HG03095 (cell line): ENCODE measurements at regions not wholly inside any gene's neighbourhood (a gene's known extent, or its start where the extent isn't known, plus 50 kb on each side); places are given as distances from the start of the nearest gene placed in this dataset.

Experiments used
- ATAC-seq: cut with Tn5 transposase; IDR thresholded peaks from one replicate; pipeline ENCODE4 v1.9.1; 2021; ENCODE audit warnings: moderate library complexity; ENCODE audit not compliant: unreplicated experiment

DNA sequence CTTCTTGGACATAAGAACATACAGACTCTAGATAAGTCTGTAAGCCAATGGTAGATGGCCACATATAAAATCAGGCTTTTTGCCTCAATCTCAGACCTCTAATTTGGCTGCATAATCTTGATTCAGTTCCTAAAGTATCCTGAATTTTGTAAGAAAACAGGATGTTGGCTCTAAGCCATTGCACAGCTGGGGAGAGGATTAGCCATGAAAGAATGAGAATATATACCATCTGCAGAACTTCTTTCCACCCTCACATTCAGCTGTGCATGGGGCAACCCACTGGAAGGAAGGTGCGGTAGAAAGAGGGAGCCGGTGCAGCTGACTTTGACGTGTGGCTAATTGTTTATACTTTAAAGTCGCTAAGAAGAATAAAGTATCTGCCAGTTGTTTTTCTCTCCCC is 1061.6 kb upstream of the FAM98A start:
- ATAC-seq: no peak

DNA sequence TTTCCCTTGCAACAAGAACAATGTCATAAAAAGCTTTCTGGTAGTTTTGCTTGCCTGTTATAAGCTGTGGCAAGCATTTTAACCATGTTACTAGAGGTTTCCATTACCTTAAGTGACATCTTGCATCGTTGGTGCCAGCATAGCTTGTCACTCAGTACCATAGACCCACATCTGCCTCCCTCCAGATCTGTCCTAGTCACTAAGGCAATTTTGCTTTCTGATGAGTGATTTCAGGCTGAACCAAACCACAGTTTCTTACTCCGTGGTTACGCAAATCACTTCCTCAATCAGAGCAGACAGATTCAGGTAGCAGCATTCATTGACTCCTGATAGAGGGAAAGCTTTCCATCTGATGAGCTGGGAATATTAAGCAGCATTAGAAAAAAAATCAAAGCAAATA is 1057.5 kb upstream of the FAM98A start:
- ATAC-seq: no peak

GRCh38 chr2:34652636-34653035 is 1053.5 kb upstream of the FAM98A start:
- ATAC-seq: no peak

DNA sequence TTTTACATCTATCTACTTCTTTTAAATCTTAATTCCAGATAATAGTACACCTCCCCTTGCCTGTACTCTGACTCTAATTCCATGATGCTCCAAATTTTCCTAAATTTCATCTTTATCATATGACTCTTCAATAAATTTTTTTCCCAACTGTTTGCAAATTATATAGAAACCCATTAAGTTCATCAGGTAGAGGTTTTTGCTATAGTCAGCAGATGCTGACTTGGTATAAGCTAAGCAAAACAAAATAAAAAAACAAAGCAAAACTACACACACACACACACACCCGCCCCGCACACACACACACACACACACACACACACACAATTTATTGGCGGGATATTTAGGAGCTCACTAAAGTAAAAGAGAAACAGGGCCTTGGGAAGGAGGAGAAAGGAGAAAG is 1047.8 kb upstream of the FAM98A start:
- no peak for ATAC-seq

GRCh38 chr2:34632327-34632726 is 1033.2 kb upstream of the FAM98A start:
- no peak for ATAC-seq

DNA sequence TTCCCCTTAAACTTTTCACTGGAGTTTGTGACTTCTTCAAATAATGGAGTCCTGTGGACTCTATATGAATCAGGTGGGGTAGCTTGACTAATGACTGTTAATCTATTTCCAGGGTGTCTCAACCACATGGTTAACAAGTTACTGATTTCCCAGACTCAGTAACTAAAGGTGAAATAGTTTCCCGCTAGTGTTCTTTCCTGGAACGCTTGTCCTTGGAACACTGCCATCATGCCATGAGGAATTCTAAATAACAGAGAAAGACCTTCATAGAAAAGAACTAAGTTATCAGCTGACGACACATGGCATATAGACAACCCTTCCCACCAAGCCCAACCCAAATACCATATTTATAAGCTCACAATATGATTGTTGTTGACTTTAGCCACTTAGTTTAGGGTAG is 1027.9 kb upstream of the FAM98A start:
- no peak for ATAC-seq

DNA sequence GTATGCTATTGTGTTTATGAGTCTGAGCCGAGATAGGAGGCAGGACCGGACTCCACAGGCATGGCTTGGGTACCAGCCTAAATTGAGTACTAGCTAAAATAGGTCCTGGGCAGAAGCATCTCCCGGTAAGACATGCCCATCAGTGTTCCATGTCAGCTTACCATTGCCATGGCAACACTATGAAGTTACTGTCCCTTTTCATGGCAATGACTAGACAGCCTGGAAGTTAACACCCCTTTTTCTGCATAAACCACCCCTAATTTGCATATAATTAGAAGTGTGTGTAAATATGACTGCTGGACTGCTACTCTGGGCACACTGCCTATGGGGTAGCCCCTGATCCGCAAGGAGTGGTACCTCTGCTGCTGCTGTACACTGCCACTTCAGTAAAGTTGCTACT is 1005.1 kb upstream of the FAM98A start:
- no peak for ATAC-seq

DNA sequence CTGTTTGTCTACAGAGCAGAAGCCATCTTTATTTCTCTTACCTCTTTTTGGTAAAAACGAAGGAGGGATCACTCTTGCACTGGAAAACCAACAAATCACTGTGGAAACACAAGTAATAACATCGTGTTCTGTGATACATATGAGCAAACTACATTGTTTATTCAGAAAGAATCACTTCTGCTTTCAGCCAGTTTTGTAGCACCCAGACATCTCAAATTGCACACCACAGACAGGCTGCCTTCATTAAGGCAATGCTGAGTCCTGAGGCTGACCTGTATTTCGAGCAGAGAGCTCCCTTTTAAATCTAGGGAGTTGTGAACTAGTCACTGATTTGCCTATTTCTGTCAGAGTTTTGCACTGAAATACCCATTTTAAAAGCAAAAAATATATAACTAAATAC is 1003.2 kb upstream of the FAM98A start:
- no peak for ATAC-seq

- no peak for ATAC-seq
These were observed 1002.5 kb upstream of the FAM98A start for GRCh38 chr2:34601561-34601960.

DNA sequence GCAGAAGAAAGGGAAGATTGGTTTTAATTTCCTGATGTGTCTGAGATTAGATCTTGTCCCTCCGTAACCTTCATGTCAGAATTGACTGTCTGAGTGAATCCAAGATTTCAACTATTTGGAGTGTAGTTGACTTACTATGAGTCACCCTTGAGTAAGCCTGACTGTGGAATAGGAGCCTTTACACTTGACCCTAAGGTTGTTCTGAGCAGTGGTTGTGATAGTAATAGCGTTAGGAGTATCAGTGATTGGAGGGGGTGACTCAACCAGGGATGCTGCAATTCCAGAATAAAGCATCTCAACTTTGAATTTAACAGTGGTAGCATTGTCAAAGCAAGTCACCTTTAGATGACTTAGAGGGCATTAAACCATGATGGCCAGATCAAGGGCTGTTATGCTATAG is 979.5 kb upstream of the FAM98A start:
- ATAC-seq: no peak

DNA sequence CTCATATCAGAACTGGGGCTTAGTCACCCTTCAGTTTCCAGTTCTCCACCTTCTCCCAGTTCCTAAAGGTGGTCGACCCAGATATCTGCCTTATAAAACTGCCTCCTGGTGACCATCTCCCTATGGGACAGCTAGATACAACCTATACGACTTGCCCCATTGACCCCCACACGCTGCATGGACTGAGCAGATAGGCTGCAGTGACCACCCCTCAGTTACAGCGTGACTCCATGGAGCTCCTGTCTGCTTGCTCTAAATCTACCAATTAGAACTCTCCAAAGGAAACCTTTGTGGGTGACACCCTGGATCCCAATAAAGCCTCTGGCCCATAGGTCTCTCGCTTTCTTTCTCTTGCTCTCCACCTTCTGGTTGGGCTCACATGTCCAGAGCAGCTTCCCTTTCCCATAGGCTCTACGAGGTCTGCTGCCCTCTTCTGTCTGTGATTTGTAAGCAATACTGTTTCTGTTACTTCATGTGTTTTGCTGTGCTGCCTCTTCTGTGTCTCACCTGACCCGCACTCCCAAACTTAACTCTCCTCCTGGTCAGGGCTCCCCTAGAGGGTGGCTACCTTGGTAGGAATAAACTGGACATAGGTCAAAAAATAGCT is 971.3 kb upstream of the FAM98A start:
- ATAC-seq: no peak

- no peak for ATAC-seq
These were observed 968.0 kb upstream of the FAM98A start for GRCh38 chr2:34567128-34567527.

GRCh38 chr2:34552337-34552736 is 953.2 kb upstream of the FAM98A start:
- no peak for ATAC-seq

DNA sequence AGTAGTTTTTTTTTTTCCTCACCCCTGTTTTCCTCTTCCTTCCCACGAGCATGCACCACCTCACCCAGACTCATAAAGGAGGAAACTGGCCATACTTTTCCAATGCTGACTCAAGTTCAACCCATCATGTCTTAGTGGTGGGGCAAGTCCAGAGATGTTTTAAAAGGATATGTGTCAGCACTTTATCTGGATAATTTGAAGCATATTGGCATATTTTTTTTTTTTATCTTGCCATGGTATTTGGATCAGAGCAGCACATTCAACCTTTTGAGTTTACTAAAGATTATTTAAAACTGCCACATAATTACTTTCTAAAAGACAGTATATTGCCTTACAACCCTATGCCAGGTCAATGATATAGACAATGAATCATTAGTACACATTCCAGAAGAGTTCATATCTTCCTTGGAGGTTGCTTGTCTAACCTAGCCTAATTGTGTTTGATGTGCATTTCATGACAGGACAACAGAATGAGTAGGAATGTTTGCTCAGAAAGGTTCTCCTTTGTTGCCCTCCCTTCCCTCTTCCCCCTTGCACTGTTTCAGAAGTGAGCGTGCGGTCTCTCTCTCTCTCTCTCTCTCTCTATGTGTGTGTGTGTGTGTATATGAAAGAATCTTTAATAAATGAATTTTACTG is 950.7 kb upstream of the FAM98A start:
- no peak for ATAC-seq

DNA sequence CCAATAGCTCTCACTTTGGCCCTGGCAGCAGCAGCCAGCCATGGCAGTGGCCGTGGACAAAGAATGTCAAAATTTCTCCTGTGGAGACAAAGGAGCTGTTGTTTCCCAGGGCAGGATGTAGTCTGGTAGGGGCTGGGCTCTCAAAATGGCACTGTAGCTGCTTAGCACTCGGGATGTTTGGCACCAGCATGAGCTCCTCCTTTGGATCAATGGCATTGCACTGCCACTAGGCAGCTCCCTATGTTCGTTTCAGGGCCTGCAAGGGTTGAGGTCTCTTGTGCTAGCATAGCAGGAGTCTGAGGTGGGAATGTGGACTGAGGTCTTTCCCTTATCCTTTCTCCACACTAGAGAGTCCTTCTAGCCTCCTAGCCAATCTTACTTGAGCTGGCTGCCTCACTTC is 948.8 kb upstream of the FAM98A start:
- ATAC-seq: no peak

DNA sequence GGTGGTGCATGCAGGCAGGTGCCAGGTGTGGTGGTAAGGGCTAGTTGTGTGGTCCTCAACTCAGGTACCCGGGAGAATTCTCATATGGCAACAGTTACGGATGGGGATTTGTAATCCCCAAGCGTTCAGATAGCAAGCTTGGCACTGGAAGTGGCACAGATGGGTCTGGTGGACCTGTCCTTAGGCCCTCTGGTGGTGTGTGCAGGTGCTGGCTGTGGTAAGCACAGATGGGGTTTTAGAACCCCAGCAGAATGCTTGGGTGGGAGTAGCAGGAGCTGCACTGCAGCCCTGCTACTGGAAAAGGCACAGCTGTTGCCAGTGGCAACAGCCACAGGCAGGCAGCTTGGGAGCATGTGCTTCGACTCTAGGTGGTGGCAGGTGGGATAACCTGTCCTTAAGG is 948.2 kb upstream of the FAM98A start:
- no peak for ATAC-seq

GRCh38 chr2:34545486-34546136 is 946.5 kb upstream of the FAM98A start:
- ATAC-seq: no peak

DNA sequence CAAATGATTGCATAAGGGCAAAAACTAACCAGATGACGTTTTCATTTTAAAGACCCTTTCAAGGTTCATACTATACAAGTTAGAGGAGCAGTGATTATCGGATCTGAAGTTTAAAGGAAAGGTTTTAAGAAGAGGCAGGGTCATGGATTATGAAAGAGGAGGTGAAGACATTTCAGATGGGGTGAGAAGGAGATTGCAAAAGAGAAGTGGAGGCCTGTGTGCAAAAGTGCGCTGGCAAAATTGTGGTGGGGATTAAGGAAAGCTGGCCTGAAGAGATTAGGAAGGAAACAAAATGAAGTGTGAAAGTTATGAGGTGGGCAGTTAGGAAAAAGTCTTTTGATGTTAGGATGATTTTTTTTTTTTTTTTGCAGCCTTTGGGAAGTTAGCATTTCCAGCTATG is 935.7 kb upstream of the FAM98A start:
- ATAC-seq: no peak

- no peak for ATAC-seq
These were observed 935.2 kb upstream of the FAM98A start for GRCh38 chr2:34534341-34534740.

DNA sequence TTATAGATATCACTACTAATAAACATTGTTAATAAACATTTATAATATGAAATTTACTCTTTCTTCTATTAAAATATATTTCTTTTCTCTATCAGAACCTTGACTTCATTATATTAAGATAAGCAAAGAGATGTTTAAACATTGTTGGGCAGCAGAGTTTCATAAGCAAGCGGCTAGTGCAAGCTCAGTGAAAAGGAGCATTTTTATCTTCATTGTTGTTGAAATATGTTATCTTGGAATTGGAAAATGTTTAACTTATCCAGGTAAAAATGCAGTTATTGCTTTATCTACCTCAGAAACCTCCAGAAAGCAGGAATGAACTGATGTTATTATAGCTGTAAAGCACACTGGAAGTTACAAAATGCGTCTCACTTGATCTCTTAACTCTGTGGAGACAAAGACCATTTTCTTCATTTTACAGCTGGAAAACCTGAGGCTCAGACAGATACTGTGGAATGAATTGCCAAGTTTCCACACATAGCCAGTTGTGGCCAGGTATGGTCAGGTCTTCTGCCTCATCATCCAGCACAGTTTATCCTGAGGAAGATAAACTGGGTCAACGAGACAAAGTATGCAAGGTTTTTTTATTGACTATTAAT is 934.6 kb upstream of the FAM98A start:
- ATAC-seq: no peak

GRCh38 chr2:34529965-34530364 is 930.9 kb upstream of the FAM98A start:
- no peak for ATAC-seq

DNA sequence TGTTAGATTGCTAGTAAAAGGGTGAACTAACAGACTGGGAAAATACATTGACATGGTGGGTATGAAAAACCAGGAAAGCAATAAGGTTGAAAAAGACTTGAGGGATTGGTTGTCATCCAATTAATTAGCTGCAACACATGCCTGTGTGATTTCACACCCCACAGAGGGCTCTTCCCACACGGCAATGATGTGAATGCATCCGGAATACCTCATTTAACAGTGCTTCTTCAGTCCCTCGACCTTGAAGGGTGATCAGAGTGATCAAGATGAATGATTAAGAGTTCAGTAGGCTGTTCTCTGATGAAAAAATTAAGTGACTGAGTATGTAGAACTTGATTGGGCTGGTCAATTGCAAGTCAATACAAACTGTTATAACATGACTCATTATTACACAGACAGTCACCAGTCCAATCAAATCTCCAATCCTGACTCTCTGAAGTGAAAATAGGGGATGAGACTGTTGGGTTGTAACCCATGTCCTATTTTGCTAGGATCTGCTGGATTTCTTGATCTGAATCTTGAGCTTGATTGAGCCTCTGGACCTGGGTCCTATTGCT is 924.9 kb upstream of the FAM98A start:
- no peak for ATAC-seq
